Osteoblast (primary cell): ENCODE measurements at regions not wholly inside any gene's neighbourhood (a gene's known extent, or its start where the extent isn't known, plus 50 kb on each side); places are given as distances from the start of the nearest gene placed in this dataset.

Source experiments
- DNase-seq: peaks from one replicate; pipeline ENCODE4 v3.0.0; 2011; ENCODE audit warnings: low spot score, mixed read lengths; ENCODE audit not compliant: insufficient read length; ENCODE audit errors: missing footprints
- H2AFZ ChIP-seq: 2 replicates; pipeline ENCODE4 v1.6.0; 2011; ENCODE audit warnings: mild to moderate bottlenecking, low read length
- H3K27ac ChIP-seq: 2 replicates; pipeline ENCODE4 v1.5.1; 2011; ENCODE audit warnings: mild to moderate bottlenecking, low read depth, low read length, moderate library complexity
- H3K27me3 ChIP-seq: 2 replicates; pipeline ENCODE4 v1.6.0; 2012; ENCODE audit warnings: mild to moderate bottlenecking, control low read depth, inconsistent platforms, low read length, moderate library complexity; ENCODE audit not compliant: insufficient read depth
- H3K36me3 ChIP-seq: 2 replicates; pipeline ENCODE4 v1.5.1; 2011; ENCODE audit warnings: mild to moderate bottlenecking, low read length, control low read depth, moderate library complexity; ENCODE audit not compliant: insufficient read depth
- H3K4me1 ChIP-seq: 2 replicates; pipeline ENCODE4 v1.5.1; 2011; ENCODE audit warnings: mild to moderate bottlenecking, low read length, control low read depth, moderate library complexity; ENCODE audit not compliant: insufficient read depth
- H3K4me2 ChIP-seq: 2 replicates; pipeline ENCODE4 v1.6.0; 2011; ENCODE audit warnings: mild to moderate bottlenecking, low read length; ENCODE audit not compliant: insufficient read depth
- H3K4me3 ChIP-seq: fragments of 200-600 bp; sonication (generic); 3 replicates; pipeline ENCODE4 v1.5.1; 2012; ENCODE audit warnings: mild to moderate bottlenecking, low read length, inconsistent platforms; ENCODE audit not compliant: insufficient read depth
- H3K79me2 ChIP-seq: 2 replicates; pipeline ENCODE4 v1.6.0; 2012; ENCODE audit warnings: mild to moderate bottlenecking, low read length, control low read depth, inconsistent platforms; ENCODE audit not compliant: insufficient read depth
- H3K9me3 ChIP-seq: 2 replicates; pipeline ENCODE4 v1.5.1; 2011; ENCODE audit warnings: low read depth, low read length, control low read depth
- H4K20me1 ChIP-seq: 2 replicates; pipeline ENCODE4 v1.6.0; 2012; ENCODE audit warnings: mild to moderate bottlenecking, low read length, control low read depth; ENCODE audit not compliant: insufficient read depth
- TF ChIP-seq, protein P1 (sequence below): IDR thresholded peaks from 2 replicates; pipeline ENCODE4 v1.5.1; 2011; ENCODE audit warnings: mild to moderate bottlenecking, low read depth, low read length, moderate library complexity; ENCODE audit errors: extremely low read depth

DNA sequence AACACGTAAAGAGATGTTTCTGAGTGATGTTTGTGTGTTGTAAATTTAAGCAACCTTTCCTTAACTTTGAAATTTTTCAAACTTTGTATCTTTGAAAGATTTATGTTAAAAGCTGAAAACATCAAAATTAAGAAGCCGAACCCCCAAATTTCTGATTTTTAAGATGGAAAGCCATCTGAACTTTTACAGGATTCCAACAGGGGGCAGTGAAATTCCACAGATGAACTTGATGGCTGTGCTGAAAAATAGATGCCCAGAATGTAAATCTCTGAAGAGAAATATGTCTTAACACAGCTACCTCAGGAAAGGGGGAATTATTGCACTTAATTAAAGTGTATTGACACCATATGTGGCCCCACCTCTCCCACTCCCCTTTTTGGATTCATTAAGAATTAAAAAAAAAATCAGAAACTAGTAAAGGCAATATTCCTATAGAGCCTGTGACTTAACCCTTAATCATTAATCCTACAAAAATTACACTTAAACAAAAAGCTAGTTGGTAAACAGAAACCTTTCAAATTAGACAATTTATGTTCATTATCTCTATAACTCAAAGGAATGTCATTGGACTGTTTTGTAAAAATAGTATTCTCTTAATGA lies 597.9 kb downstream of the KCNJ2 start:
- DNase-seq: peak; percentile 52
- no peaks in the 10 kb centered on the region for H3K36me3 ChIP-seq

DNA sequence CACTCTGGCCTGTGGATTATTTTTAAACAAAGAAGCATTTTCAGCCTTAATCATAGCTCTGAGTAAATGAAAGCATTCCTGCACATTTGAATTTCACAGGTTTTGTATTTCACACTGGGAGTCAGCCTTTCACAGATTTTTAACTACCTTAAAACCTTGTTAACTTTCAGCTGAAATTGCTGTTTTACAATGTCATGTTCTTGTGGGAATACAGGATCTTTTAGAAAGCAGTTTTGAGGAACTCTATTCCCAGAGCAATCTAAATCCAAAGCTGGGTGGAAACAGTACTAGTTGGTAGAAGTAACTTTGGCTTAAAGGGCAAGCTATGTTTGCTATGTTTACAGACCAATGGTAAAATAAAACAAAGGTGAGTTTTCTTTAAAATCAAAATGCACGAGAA lies 600.6 kb downstream of the KCNJ2 start:
- Histone ChIP-seq H3K36me3 (no peaks in the 10 kb centered on the region), H3K9me3 (no peaks in the 10 kb centered on the region), H3K27ac (no peak overlapping the region), H3K4me3 (no peak overlapping the region), H3K4me1 (no peaks in the 10 kb centered on the region), H2AFZ (peak overlapping the region; percentile 21), H3K4me2 (no peak overlapping the region), H3K79me2 (no peaks in the 10 kb centered on the region), H4K20me1 (no peaks in the 10 kb centered on the region), H3K27me3 (no peaks in the 10 kb centered on the region)
- DNase-seq: no peak
- TF ChIP-seq, protein P1, sequence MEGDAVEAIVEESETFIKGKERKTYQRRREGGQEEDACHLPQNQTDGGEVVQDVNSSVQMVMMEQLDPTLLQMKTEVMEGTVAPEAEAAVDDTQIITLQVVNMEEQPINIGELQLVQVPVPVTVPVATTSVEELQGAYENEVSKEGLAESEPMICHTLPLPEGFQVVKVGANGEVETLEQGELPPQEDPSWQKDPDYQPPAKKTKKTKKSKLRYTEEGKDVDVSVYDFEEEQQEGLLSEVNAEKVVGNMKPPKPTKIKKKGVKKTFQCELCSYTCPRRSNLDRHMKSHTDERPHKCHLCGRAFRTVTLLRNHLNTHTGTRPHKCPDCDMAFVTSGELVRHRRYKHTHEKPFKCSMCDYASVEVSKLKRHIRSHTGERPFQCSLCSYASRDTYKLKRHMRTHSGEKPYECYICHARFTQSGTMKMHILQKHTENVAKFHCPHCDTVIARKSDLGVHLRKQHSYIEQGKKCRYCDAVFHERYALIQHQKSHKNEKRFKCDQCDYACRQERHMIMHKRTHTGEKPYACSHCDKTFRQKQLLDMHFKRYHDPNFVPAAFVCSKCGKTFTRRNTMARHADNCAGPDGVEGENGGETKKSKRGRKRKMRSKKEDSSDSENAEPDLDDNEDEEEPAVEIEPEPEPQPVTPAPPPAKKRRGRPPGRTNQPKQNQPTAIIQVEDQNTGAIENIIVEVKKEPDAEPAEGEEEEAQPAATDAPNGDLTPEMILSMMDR: no peak

More for the DNA sequence above, 597.9 kb downstream of the KCNJ2 start:
- Histone ChIP-seq H2AFZ (no peak overlapping the region), H4K20me1 (no peaks in the 10 kb centered on the region), H3K27ac (no peak overlapping the region), H3K4me1 (no peaks in the 10 kb centered on the region), H3K4me2 (no peak overlapping the region), H3K9me3 (no peaks in the 10 kb centered on the region), H3K4me3 (no peak overlapping the region), H3K79me2 (no peaks in the 10 kb centered on the region), H3K27me3 (no peaks in the 10 kb centered on the region)
- TF ChIP-seq, protein P1: peak; percentile 73

GRCh38 chr17:70771804-70772386 lies 602.6 kb downstream of the KCNJ2 start:
- Histone ChIP-seq H3K4me1 (no peaks in the 10 kb centered on the region), H3K27me3 (no peaks in the 10 kb centered on the region), H3K79me2 (no peaks in the 10 kb centered on the region), H3K27ac (no peak overlapping the region), H3K4me2 (no peak overlapping the region), H3K9me3 (no peaks in the 10 kb centered on the region), H3K36me3 (no peaks in the 10 kb centered on the region), H3K4me3 (no peak overlapping the region), H4K20me1 (no peaks in the 10 kb centered on the region), H2AFZ (no peak overlapping the region)
- no peak for DNase-seq
- TF ChIP-seq, protein P1: no peak

GRCh38 chr17:70772761-70773160 lies 603.4 kb downstream of the KCNJ2 start:
- H3K36me3 ChIP-seq: no peaks in the 10 kb centered on the region
- no peaks in the 10 kb centered on the region for H3K27me3 ChIP-seq
- H3K4me2 ChIP-seq: no peak overlapping the region
- no peaks in the 10 kb centered on the region for H3K4me1 ChIP-seq
- no peak overlapping the region for H2AFZ ChIP-seq
- H3K79me2 ChIP-seq: no peaks in the 10 kb centered on the region
- TF ChIP-seq, protein P1: no peak
- H3K9me3 ChIP-seq: no peaks in the 10 kb centered on the region
- DNase-seq: no peak
- no peaks in the 10 kb centered on the region for H4K20me1 ChIP-seq
- H3K4me3 ChIP-seq: no peak overlapping the region
- H3K27ac ChIP-seq: no peak overlapping the region
